Psoas muscle (tissue), 7 donors: ENCODE measurements at regions not wholly inside any gene's neighbourhood (a gene's known extent, or its start where the extent isn't known, plus 50 kb on each side); places are given as distances from the start of the nearest gene placed in this dataset.
"Not testable (repeated sequence)": the region's sequence is repeated elsewhere in the genome, so short reads cannot be mapped to it uniquely, and the experiment has no call there.

Experiments
- ATAC-seq, 4 donors: fragments of 200-7000 bp; cut with Tn5 transposase; one replicate each; pipeline ENCODE4 v1.9.1; 2020; ENCODE audit warnings: moderate library complexity in 3 of 4, mild to moderate bottlenecking in 2 of 4
- DNase-seq, 2 donors: peaks; one replicate each; pipeline ENCODE4 v3.0.0-alpha.2; 2020
- H3K27ac ChIP-seq: fragments of 200-600 bp; one replicate; pipeline ENCODE4 v1.8.0; 2022
- H3K27me3 ChIP-seq, 3 donors: fragments of 200-600 bp in 1 of 3; one replicate each; pipeline versions ENCODE4 v1.6.1 to v1.8.0; 2013 to 2022; ENCODE audit warnings: low read length in 2 of 3, mild to moderate bottlenecking in 2 of 3, moderate library complexity in 1 of 3; ENCODE audit not compliant: insufficient read depth in 3 of 3
- H3K36me3 ChIP-seq, 2 donors: fragments of 200-600 bp in 1 of 2; one replicate each; pipeline versions ENCODE4 v1.6.1 to v1.8.0; 2013 to 2022; ENCODE audit warnings: low read depth in 1 of 2, mild to moderate bottlenecking in 1 of 2, moderate library complexity in 1 of 2; ENCODE audit not compliant: insufficient read depth in 1 of 2
- H3K4me1 ChIP-seq: fragments of 200-600 bp; one replicate; pipeline ENCODE4 v1.8.0; 2022
- H3K4me3 ChIP-seq: fragments of 200-600 bp; one replicate; pipeline ENCODE4 v1.8.0; 2022; ENCODE audit warnings: mild to moderate bottlenecking
- H3K9me3 ChIP-seq: fragments of 200-600 bp; one replicate; pipeline ENCODE4 v1.8.0; 2022
- WGBS, 3 donors: extraction: QIAGEN DNeasy Blood & Tissue Kit; methylation state at CpG; one replicate each; pipeline versions ENCODE4 v1.1.6 to v1.1.7; 2013; 5-methylcytosine and 5-hydroxymethylcytosine counted together
- intact Hi-C, 2 donors: fragments of 100-400 bp; cut with DNase I; formaldehyde crosslinking; loops; one replicate each; pipeline versions ENCODE4 v1.11.0 to v1.14.2; 2022
- TF ChIP-seq, protein P1 (sequence below): fragments of 200-600 bp; IDR thresholded peaks from one replicate; pipeline ENCODE4 v1.8.0; 2022; ENCODE audit warnings: antibody characterized with exemption
- donor health status: healthy with polysubstance abuse.
- donor health status: DM: no; HTN: no; CAD: no; lungs with moderate emphysema.
- donor health status: Bipolar disorder and iron deficiency.
- donor health status: healthy.
- donor health status: DM: yes; HTN: yes; CAD: no.
- donor health status: DM: no; HTN: no; CAD: no.
- donor health status: DM: yes; HTN: yes; CAD: no.

DNA sequence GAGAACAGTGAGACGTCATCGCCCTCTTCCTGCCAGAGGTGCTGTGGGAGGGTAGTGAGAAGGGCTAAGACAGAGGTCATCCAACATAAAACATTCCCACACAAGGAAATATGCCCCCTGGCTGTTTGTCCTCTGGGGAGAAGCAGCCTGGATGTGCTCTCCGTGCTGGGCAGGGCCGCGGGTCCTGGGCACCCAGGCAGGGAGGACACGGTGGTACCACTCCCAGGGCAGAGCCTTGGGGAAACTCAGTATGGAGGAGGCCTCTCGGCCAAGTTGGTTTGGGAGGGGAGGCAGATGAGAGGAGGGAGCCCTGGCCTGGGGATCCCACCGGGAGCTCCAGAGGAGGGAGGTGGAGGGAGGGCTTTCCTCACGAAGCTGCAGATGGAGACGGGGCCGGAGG lies 129.4 kb downstream of the GLRX3 start:
- Histone ChIP-seq H3K4me1 (no peaks in the 10 kb centered on the region), H3K27ac (no peak overlapping the region), H3K27me3 (peaks cover 0 to 3% (median 0%) of the 10 kb centered on the region in 3 donors), H3K9me3 (no peaks in the 10 kb centered on the region), H3K4me3 (no peak overlapping the region), H3K36me3 (no peaks in the 10 kb centered on the region)
- ATAC-seq (no peak), DNase-seq (no peak)
- 77 to 88% (median 82%) methylated on average over 11 of the region's 11 CpGs for WGBS, 3 donors
- intact Hi-C loops, result no loop called here
- TF ChIP-seq, protein P1, sequence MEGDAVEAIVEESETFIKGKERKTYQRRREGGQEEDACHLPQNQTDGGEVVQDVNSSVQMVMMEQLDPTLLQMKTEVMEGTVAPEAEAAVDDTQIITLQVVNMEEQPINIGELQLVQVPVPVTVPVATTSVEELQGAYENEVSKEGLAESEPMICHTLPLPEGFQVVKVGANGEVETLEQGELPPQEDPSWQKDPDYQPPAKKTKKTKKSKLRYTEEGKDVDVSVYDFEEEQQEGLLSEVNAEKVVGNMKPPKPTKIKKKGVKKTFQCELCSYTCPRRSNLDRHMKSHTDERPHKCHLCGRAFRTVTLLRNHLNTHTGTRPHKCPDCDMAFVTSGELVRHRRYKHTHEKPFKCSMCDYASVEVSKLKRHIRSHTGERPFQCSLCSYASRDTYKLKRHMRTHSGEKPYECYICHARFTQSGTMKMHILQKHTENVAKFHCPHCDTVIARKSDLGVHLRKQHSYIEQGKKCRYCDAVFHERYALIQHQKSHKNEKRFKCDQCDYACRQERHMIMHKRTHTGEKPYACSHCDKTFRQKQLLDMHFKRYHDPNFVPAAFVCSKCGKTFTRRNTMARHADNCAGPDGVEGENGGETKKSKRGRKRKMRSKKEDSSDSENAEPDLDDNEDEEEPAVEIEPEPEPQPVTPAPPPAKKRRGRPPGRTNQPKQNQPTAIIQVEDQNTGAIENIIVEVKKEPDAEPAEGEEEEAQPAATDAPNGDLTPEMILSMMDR, result no peak

DNA sequence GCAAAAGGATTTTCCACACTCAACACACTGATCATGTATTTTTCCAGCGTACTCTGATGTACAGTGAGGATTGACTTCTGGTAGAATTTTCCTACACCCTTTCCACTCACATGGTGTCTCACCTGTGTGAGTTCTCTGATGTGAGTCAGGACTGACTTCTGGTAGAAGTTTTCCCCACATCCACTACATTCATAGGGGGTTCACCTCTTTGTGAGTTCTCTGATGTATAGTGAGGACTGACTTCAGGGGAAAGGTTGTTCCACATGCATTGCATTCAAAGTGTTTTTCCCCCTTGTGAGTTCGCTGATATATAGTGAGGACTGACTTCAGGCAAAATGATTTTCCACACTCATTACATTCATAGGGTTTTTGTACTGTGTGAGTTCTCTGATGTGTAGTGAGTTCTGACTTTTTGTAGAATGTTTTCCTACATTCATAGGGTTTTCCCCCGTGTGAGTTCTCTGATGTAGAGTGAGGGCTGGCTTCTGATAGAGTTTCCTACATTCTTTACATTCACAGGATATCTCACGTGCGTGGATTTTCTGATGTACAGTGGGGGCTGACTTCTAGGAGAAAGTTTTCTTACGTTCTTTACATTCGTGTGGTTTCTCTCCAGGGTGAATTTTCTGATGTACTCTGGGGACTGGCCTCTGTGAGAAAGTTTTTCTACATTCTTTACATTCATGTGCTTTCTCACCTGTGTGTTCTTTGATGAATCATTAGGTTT lies 146.5 kb downstream of the GLRX3 start:
- Histone ChIP-seq H3K36me3 (no peaks in the 10 kb centered on the region), H3K4me3 (no peak overlapping the region), H3K27me3 (peaks cover 0 to 2% (median 0%) of the 10 kb centered on the region in 3 donors), H3K4me1 (no peaks in the 10 kb centered on the region), H3K9me3 (peaks cover 83% of the 10 kb centered on the region), H3K27ac (no peak overlapping the region)
- intact Hi-C loops, result no loop called here
- ATAC-seq (no peak), DNase-seq (no peak)
- WGBS, 3 donors, result 73 to 75% (median 73%) methylated on average over 7 of the region's 7 CpGs
- TF ChIP-seq, protein P1, result no peak

DNA sequence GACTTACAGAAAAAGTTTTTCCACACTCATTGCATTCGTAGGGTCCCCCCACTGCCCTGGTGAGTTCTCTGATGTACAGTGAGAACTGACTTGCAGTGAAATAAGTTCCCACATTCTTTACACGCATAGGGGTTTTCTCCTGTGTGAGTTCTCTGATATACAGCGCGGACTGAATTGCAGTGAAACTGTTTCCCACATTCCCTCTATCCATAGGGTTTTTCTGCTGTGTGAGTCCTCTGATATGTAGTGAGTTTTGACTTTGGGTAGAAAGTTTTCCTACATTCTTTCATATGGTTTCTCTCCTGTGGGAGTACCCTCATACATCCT lies 147.0 kb downstream of the GLRX3 start:
- H3K4me3 ChIP-seq, result no peak overlapping the region
- DNase-seq (no peak), ATAC-seq (no peak)
- no peaks in the 10 kb centered on the region for H3K4me1 ChIP-seq
- TF ChIP-seq, protein P1, result no peak
- no peak overlapping the region for H3K27ac ChIP-seq
- peaks cover 80% of the 10 kb centered on the region for H3K9me3 ChIP-seq
- H3K36me3 ChIP-seq, result no peaks in the 10 kb centered on the region
- intact Hi-C loops, result no loop called here
- 73 to 87% (median 83%) methylated on average over 4 of the region's 4 CpGs for WGBS, 3 donors
- peaks cover 0 to 2% (median 0%) of the 10 kb centered on the region in 3 donors for H3K27me3 ChIP-seq

DNA sequence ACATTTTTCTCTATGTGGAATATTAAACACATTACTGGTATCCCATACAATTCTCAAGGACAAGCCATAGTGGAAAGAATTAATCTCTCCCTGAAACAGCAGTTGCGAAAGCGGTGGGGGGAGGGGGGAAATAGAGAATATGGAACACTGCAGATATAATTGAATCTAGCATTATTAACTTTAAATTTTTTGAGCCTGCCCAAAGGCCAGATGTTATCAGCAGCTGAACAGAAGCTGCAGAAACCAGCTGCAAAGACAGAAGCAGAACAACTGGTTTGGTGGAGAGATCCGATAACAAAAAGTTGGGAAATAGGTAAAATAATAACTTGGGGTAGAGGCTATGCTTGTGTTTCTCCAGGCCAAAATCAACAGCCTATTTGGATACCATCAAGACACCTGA lies 159.6 kb downstream of the GLRX3 start:
- peaks cover 26% of the 10 kb centered on the region for H3K9me3 ChIP-seq
- intact Hi-C loops, H3K4me1 ChIP-seq, H3K4me3 ChIP-seq, H3K27me3 ChIP-seq, ATAC-seq, H3K27ac ChIP-seq, DNase-seq, H3K36me3 ChIP-seq: not testable (repeated sequence)
- 87 to 89% (median 87%) methylated on average over 3 of the region's 3 CpGs for WGBS, 3 donors

DNA sequence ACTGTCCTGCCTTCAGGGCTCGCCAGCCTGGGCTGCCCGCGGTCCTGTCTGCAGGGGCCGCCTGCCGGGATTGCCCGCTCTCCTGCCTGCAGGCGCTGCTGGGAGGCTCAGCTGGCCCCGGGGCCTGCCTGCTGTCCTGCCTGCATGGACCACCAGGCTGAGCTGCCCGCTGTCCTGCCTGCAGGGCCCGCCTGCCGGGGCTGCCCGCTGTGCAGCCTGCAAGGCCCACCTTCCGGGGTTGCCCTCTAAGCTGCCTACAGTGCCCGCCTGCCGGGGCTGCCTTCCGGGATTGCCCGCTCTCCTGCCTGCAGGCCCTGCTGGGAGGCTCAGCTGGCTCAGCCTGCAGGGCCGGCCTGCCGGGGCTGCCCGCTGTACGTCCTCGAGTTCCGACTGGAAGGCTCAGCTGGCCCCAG lies 164.4 kb downstream of the GLRX3 start:
- peak in 1 of 2 donors; percentile 87 for DNase-seq
- intact Hi-C loops, result no loop called here

More for the DNA sequence above, 164.4 kb downstream of the GLRX3 start:
- peak; percentile 48 to 84 (median 82) for ATAC-seq
- 40 to 65% (median 42%) methylated on average over 15 to 23 of the region's 23 CpGs for WGBS, 3 donors
- no peaks in the 10 kb centered on the region for H3K27me3 ChIP-seq
- peaks cover 26% of the 10 kb centered on the region for H3K9me3 ChIP-seq
- TF ChIP-seq, protein P1, result no peak
- peak overlapping the region; percentile 79 for H3K27ac ChIP-seq
- no peaks in the 10 kb centered on the region for H3K4me1 ChIP-seq
- no peaks in the 10 kb centered on the region for H3K36me3 ChIP-seq
- H3K4me3 ChIP-seq, result peak overlapping the region; percentile 71
